IMR-90 (cell line): ENCODE measurements at regions not wholly inside any gene's neighbourhood (a gene's known extent, or its start where the extent isn't known, plus 50 kb on each side); places are given as distances from the start of the nearest gene placed in this dataset.

Experiments
- BHLHE40 ChIP-seq: fragments of 150-350 bp; IDR thresholded peaks from 2 replicates; pipeline ENCODE4 v1.6.1; 2016; ENCODE audit warnings: mild to moderate bottlenecking, low read depth, low read length
- CEBPB ChIP-seq: IDR thresholded peaks from 2 replicates; pipeline ENCODE4 v1.6.1; 2012; ENCODE audit warnings: low read depth, low read length, improper control_type of control experiment
- CHD1 ChIP-seq: IDR thresholded peaks from 2 replicates; pipeline ENCODE4 v1.6.1; 2012; ENCODE audit warnings: low read depth, low read length, improper control_type of control experiment
- FOS ChIP-seq: fragments of 150-350 bp; IDR thresholded peaks from 2 replicates; pipeline ENCODE4 v1.6.1; 2016; ENCODE audit warnings: low read depth, low read length
- MAZ ChIP-seq: IDR thresholded peaks from 2 replicates; pipeline ENCODE4 v1.6.1; 2012; ENCODE audit warnings: low read depth, mild to moderate bottlenecking, low read length, improper control_type of control experiment, moderate library complexity, borderline replicate concordance
- NFE2L2 ChIP-seq: fragments of 150-350 bp; IDR thresholded peaks from 2 replicates; pipeline ENCODE4 v1.6.1; 2016; ENCODE audit warnings: low read depth, mild to moderate bottlenecking, low read length
- POLR2A ChIP-seq: IDR thresholded peaks from 2 replicates; pipeline ENCODE4 v1.6.1; 2012; ENCODE audit warnings: mild to moderate bottlenecking, low read depth, low read length
- RAD21 ChIP-seq: IDR thresholded peaks from 2 replicates; pipeline ENCODE4 v1.6.1; 2012; ENCODE audit warnings: low read length, improper control_type of control experiment
- RCOR1 ChIP-seq: IDR thresholded peaks from 2 replicates; pipeline ENCODE4 v1.6.1; 2012; ENCODE audit warnings: mild to moderate bottlenecking, low read length, improper control_type of control experiment; ENCODE audit not compliant: insufficient replicate concordance
- RFX5 ChIP-seq: IDR thresholded peaks from 2 replicates; pipeline ENCODE4 v1.8.0; 2012; ENCODE audit warnings: low read depth, mild to moderate bottlenecking, low read length, moderate library complexity
- SMC3 ChIP-seq: fragments of 150-350 bp; IDR thresholded peaks from 2 replicates; pipeline ENCODE4 v1.6.1; 2016; ENCODE audit warnings: low read depth, mild to moderate bottlenecking, antibody characterized with exemption, low read length, moderate library complexity
- TF ChIP-seq, protein P1 (sequence below): conservative IDR thresholded peaks from 2 replicates; pipeline ENCODE4 v1.5.1; 2012; ENCODE audit warnings: mild to moderate bottlenecking, low read depth, low read length, improper control_type of control experiment
- TF ChIP-seq, protein P2 (sequence below): fragments of 150-350 bp; IDR thresholded peaks from 2 replicates; pipeline ENCODE4 v1.6.1; 2017; ENCODE audit warnings: mild to moderate bottlenecking, antibody characterized with exemption, low read length, low read depth
- TF ChIP-seq, protein P3 (sequence below): fragments of 150-350 bp; IDR thresholded peaks from 2 replicates; pipeline ENCODE4 v1.6.1; 2016; ENCODE audit warnings: low read depth, mild to moderate bottlenecking, low read length, moderate library complexity, borderline replicate concordance

DNA sequence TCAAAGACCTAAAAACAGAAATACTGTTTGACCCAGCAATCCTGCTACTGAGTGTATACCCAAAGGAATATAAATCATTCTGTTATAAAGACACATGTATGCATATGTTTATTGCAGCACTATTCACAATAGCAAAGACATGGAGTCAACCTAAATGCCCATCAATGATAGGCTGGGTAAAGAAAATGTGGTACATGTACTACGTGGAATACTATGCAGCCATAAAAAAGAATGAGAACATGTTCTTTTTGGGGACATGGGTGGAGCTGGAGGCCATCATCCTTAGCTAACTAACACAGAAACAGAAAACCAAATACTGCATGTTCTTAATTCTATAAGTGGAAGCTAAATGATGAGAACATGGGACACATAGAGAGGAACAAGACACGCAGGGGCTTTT lies 155.2 kb upstream of the KCNJ16 start:
- TF ChIP-seq, protein P1, sequence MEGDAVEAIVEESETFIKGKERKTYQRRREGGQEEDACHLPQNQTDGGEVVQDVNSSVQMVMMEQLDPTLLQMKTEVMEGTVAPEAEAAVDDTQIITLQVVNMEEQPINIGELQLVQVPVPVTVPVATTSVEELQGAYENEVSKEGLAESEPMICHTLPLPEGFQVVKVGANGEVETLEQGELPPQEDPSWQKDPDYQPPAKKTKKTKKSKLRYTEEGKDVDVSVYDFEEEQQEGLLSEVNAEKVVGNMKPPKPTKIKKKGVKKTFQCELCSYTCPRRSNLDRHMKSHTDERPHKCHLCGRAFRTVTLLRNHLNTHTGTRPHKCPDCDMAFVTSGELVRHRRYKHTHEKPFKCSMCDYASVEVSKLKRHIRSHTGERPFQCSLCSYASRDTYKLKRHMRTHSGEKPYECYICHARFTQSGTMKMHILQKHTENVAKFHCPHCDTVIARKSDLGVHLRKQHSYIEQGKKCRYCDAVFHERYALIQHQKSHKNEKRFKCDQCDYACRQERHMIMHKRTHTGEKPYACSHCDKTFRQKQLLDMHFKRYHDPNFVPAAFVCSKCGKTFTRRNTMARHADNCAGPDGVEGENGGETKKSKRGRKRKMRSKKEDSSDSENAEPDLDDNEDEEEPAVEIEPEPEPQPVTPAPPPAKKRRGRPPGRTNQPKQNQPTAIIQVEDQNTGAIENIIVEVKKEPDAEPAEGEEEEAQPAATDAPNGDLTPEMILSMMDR = no peak
- no peak for TF ChIP-seq MAZ
- no peak for TF ChIP-seq SMC3
- no peak for TF ChIP-seq BHLHE40
- TF ChIP-seq, protein P2, sequence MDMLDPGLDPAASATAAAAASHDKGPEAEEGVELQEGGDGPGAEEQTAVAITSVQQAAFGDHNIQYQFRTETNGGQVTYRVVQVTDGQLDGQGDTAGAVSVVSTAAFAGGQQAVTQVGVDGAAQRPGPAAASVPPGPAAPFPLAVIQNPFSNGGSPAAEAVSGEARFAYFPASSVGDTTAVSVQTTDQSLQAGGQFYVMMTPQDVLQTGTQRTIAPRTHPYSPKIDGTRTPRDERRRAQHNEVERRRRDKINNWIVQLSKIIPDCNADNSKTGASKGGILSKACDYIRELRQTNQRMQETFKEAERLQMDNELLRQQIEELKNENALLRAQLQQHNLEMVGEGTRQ = no peak
- no peak for TF ChIP-seq RAD21
- TF ChIP-seq POLR2A = no peak
- no peak for TF ChIP-seq RCOR1
- TF ChIP-seq CEBPB = no peak
- no peak for TF ChIP-seq RFX5
- no peak for TF ChIP-seq FOS
- no peak for TF ChIP-seq NFE2L2
- no peak for TF ChIP-seq CHD1
- TF ChIP-seq, protein P3, sequence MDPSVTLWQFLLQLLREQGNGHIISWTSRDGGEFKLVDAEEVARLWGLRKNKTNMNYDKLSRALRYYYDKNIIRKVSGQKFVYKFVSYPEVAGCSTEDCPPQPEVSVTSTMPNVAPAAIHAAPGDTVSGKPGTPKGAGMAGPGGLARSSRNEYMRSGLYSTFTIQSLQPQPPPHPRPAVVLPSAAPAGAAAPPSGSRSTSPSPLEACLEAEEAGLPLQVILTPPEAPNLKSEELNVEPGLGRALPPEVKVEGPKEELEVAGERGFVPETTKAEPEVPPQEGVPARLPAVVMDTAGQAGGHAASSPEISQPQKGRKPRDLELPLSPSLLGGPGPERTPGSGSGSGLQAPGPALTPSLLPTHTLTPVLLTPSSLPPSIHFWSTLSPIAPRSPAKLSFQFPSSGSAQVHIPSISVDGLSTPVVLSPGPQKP = no peak
